HG03521 (cell line): ENCODE measurements at regions not wholly inside any gene's neighbourhood (a gene's known extent, or its start where the extent isn't known, plus 50 kb on each side); places are given as distances from the start of the nearest gene placed in this dataset.
A peak's percentile ranks its signal among the peaks of the same experiment; 100 is the strongest.
"Not testable (repeated sequence)": the region's sequence is repeated elsewhere in the genome, so short reads cannot be mapped to it uniquely, and the experiment has no call there.

Experiments used
- ATAC-seq: cut with Tn5 transposase; IDR thresholded peaks from one replicate; pipeline ENCODE4 v1.9.1; 2021; ENCODE audit warnings: mild to moderate bottlenecking, moderate library complexity; ENCODE audit not compliant: unreplicated experiment

- not testable (repeated sequence) for ATAC-seq
These were observed 52.7 kb downstream of the CTAGE6 start for GRCh38 chr7:143704813-143705212.

- ATAC-seq, result peak; percentile 100
These were observed 56.5 kb downstream of the CTAGE6 start for GRCh38 chr7:143700759-143701699.
